Prostate gland (tissue), 2 donors: ENCODE measurements at regions not wholly inside any gene's neighbourhood (a gene's known extent, or its start where the extent isn't known, plus 50 kb on each side); places are given as distances from the start of the nearest gene placed in this dataset.

Experiments used
- POLR2AphosphoS5 ChIP-seq: sonication (generic); formaldehyde crosslinking; IDR thresholded peaks from one replicate; pipeline ENCODE4 v1.6.1; 2017; ENCODE audit warnings: antibody characterized with exemption
- TF ChIP-seq, protein P1 (sequence below), 4 experiments: fragments of 200-600 bp in 2 of 4; fragments of 450-650 bp in 2 of 4; sonication (generic) in 2 of 4; IDR thresholded peaks; 1 replicate in 3 of 4; 2 replicates in 1 of 4; pipeline ENCODE4 v1.5.1; 2016 to 2019; ENCODE audit warnings: antibody characterized with exemption in 4 of 4, mild to moderate bottlenecking in 2 of 4, moderate library complexity in 2 of 4

DNA sequence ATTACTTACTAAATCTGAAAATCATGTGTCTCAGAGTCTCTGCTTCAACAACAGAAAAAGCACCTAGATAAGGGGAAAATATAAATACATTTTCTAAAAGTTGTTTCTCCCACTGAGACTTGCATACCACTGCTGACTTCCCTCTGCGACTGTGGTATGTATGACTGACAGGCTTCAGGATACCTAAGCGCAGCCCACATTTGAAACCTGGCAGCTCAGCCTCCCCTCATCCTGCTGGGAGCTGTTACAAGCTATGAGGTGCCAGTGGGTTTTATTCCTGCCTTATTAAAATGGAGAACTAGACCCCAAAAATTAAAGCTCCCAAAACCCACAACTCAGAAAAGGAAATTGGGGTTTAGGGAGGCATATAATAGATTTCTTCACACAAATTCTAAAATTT is 133.6 kb downstream of the RAB38 start:
- no peak for TF ChIP-seq POLR2AphosphoS5
- TF ChIP-seq, protein P1, sequence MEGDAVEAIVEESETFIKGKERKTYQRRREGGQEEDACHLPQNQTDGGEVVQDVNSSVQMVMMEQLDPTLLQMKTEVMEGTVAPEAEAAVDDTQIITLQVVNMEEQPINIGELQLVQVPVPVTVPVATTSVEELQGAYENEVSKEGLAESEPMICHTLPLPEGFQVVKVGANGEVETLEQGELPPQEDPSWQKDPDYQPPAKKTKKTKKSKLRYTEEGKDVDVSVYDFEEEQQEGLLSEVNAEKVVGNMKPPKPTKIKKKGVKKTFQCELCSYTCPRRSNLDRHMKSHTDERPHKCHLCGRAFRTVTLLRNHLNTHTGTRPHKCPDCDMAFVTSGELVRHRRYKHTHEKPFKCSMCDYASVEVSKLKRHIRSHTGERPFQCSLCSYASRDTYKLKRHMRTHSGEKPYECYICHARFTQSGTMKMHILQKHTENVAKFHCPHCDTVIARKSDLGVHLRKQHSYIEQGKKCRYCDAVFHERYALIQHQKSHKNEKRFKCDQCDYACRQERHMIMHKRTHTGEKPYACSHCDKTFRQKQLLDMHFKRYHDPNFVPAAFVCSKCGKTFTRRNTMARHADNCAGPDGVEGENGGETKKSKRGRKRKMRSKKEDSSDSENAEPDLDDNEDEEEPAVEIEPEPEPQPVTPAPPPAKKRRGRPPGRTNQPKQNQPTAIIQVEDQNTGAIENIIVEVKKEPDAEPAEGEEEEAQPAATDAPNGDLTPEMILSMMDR (IDR thresholded peaks at IDR 0.05) = no peak
